GM19099 (cell line): ENCODE measurements at regions not wholly inside any gene's neighbourhood (a gene's known extent, or its start where the extent isn't known, plus 50 kb on each side); places are given as distances from the start of the nearest gene placed in this dataset.

ENCODE experiments used
- POLR2A ChIP-seq: IDR thresholded peaks from 3 replicates; pipeline ENCODE4 v1.6.1; 2011; ENCODE audit warnings: low read depth; ENCODE audit not compliant: insufficient read length; ENCODE audit errors: extremely low read depth

- TF ChIP-seq POLR2A: no peak
Measured at GRCh38 chr1:209431402-209431801, 152.1 kb upstream of the CAMK1G start.

- TF ChIP-seq POLR2A: no peak
Measured at GRCh38 chr1:209431813-209432442, 151.6 kb upstream of the CAMK1G start.

- no peak for TF ChIP-seq POLR2A
Measured at GRCh38 chr1:209432443-209432825, 151.1 kb upstream of the CAMK1G start.

- TF ChIP-seq POLR2A: no peak
Measured at GRCh38 chr1:209433649-209434031, 149.9 kb upstream of the CAMK1G start.

GRCh38 chr1:209434066-209434465, 149.4 kb upstream of the CAMK1G start:
- no peak for TF ChIP-seq POLR2A

- no peak for TF ChIP-seq POLR2A
Measured at GRCh38 chr1:209434631-209435217, 148.8 kb upstream of the CAMK1G start.

GRCh38 chr1:209435654-209436566, 147.6 kb upstream of the CAMK1G start:
- TF ChIP-seq POLR2A: no peak

DNA sequence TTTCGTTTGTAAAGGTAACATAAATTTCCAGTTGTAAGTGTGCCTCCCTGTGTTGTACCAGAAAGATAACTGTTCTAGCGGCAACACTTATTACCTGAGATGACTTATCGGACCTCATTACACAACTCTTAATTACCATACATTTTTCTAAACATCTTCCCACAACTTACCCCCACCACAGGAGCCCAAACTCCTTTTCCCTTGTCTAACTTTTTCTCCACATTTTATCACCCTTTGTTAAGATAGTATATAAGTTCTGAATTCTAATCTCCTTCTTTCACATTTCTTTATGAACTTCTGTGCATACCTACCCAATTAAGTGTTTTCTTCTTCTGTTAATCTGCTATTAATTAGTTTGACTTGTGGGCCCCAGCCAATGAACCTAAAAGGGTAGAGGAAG, 143.7 kb upstream of the CAMK1G start:
- TF ChIP-seq POLR2A: no peak

GRCh38 chr1:209443361-209443931, 140.1 kb upstream of the CAMK1G start:
- no peak for TF ChIP-seq POLR2A

GRCh38 chr1:209443975-209444651, 139.4 kb upstream of the CAMK1G start:
- TF ChIP-seq POLR2A: no peak

GRCh38 chr1:209444961-209445360, 138.6 kb upstream of the CAMK1G start:
- TF ChIP-seq POLR2A: no peak

- no peak for TF ChIP-seq POLR2A
Measured at GRCh38 chr1:209445576-209445975, 137.9 kb upstream of the CAMK1G start.

DNA sequence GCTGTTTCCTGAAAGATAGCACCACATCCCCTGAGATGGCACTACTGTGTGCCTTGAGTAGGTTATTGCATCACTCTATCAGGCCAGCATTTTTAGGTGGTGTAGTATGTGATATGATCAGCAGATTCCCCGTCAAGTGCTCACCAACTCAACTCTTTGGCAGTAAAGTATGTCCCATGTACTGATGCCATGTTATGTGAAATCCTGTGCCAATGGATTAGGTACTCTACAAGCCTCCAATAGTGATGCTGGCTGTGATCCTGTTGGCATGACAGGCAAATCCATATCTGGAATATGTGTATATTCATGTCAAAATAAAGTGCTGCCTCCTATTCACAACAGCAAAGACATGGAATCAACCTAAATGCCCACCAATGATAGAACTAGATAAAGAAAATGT, 137.2 kb upstream of the CAMK1G start:
- TF ChIP-seq POLR2A: no peak

DNA sequence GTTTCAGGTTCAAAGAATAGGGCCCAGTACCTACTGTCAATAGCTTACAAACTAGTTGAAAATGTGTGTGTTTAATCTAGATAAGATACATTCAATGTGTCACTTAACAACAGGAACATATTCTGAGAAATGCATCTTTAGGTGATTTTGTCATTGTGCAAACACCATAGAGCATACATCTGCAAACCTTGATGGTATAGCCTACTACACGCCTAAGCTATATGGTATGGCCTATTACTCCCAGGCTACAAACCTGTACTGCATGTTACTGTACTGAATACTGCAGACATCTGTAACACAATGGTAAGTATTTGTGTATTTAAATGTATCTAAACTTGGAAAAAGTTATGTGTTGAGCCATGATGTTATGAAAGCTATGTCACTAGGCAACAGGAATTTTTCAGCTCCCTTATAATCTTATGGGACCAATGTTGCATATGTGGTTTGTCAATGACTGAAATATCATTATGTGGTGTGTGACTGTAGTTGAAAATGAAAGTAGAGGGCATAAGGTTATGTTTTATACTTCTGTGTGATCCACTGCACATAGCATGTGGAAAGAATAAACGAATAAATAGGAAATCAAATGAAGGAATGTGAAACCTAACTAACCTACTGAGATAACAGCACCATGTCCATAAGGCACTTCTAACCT, 129.0 kb upstream of the CAMK1G start:
- no peak for TF ChIP-seq POLR2A
